GM12878 (cell line): ENCODE measurements at regions not wholly inside any gene's neighbourhood (a gene's known extent, or its start where the extent isn't known, plus 50 kb on each side); places are given as distances from the start of the nearest gene placed in this dataset.
A peak's percentile ranks its signal among the peaks of the same experiment; 100 is the strongest.

Experiments
- ATF7 ChIP-seq: fragments of 450-650 bp; IDR thresholded peaks from 2 replicates; pipeline ENCODE4 v1.6.1; 2016; ENCODE audit warnings: low read depth, mild to moderate bottlenecking
- CUX1 ChIP-seq: IDR thresholded peaks from 2 replicates; pipeline ENCODE4 v1.6.1; 2012; ENCODE audit warnings: improper control_type of control experiment, low read depth, low read length; ENCODE audit not compliant: insufficient replicate concordance
- EGR1 ChIP-seq, 2 experiments: IDR thresholded peaks; 1 replicate in 1 of 2; 2 replicates in 1 of 2; pipeline ENCODE4 v1.6.1; 2011 to 2012; ENCODE audit warnings: low read depth in 2 of 2, low read length in 2 of 2, borderline replicate concordance in 1 of 2, mild to moderate bottlenecking in 1 of 2, moderate library complexity in 1 of 2
- FOXK2 ChIP-seq: fragments of 450-650 bp; IDR thresholded peaks from 2 replicates; pipeline ENCODE4 v1.6.1; 2017; ENCODE audit warnings: mild to moderate bottlenecking, moderate library complexity
- LARP7 ChIP-seq: fragments of 450-650 bp; IDR thresholded peaks from 2 replicates; pipeline ENCODE4 v1.6.1; 2017; ENCODE audit warnings: mild to moderate bottlenecking
- NBN ChIP-seq: fragments of 450-650 bp; IDR thresholded peaks from 2 replicates; pipeline ENCODE4 v1.6.1; 2016
- STAT3 ChIP-seq: IDR thresholded peaks from 2 replicates; pipeline ENCODE4 v1.6.1; 2011; ENCODE audit warnings: low read depth, low read length, improper control_type of control experiment
- TCF7 ChIP-seq: IDR thresholded peaks from 2 replicates; pipeline ENCODE4 v1.6.1; 2014; ENCODE audit warnings: antibody characterized with exemption, borderline replicate concordance
- ZNF592 ChIP-seq: fragments of 450-650 bp; IDR thresholded peaks from 2 replicates; pipeline ENCODE4 v1.6.1; 2017; ENCODE audit warnings: mild to moderate bottlenecking, moderate library complexity
- ZNF687 ChIP-seq: fragments of 450-650 bp; IDR thresholded peaks from 2 replicates; pipeline ENCODE4 v1.6.1; 2017; ENCODE audit warnings: mild to moderate bottlenecking, moderate library complexity

- TF ChIP-seq ATF7 (peak; percentile 83), ZNF687 (peak; percentile 85), CUX1 (no peak), EGR1 (IDR thresholded peaks at IDR 0.05; ENCODE audit: borderline replicate concordance in 1 of 2, low read depth in 2 of 2, low read length in 2 of 2) (no peak), TCF7 (no peak), FOXK2 (no peak), LARP7 (0 out of 2 replicates have a peak, but pooled peaks have one; percentile 44), STAT3 (no peak), ZNF592 (peak; percentile 80; the same call in 1 of the 2 replicates), NBN (0 out of 2 replicates have a peak, but pooled peaks have one; percentile 3)
Measured at GRCh38 chr17:72520665-72521303, 400.0 kb downstream of the SOX9 start (continued).
